ENCODE measurements at regions not wholly inside any gene's neighbourhood (a gene's known extent, or its start where the extent isn't known, plus 50 kb on each side); places are given as distances from the start of the nearest gene placed in this dataset.
"Not testable (repeated sequence)": the region's sequence is repeated elsewhere in the genome, so short reads cannot be mapped to it uniquely, and the experiment has no call there.

DNA sequence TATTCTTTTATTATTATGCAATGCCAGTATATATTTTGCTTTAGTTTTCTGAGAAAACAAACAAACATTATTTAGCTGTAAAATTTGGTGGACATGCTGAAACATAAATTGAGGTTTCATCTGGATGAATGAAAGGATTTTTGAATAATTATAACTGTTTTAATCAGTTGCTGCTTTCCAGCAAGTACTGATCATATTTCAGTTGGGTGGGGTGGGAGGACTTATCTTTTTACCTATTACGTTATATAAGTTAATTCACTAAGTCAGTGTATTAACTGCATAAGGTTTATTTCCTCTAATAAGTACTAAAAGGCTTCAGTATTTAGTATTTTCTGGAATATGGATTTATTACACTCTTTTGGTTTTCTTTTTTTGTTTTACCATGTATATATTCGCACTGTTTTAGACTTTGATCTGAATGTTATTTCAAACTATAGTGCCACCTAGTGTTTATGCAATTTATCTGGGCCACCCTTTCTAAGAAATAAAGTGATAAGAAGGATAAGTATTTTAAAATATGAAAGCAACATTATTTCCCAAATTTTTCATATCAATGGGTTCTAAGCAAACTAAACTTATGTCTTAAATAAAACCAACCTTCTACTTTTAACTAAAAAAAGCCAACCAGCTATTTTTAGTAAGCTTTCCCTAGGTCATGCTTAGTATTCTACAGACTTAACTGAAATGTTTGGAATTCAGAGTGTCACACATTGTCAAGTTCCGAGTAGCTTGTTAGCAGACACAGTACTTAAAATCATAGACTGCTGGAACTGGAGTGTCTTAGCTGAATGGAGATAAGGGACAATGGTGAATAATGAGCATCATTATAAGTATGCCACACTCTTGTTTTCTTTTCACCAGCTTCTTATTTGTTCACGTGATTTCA is 105.4 kb upstream of the MCHR2 start:
- DNase-seq: no peak

DNA sequence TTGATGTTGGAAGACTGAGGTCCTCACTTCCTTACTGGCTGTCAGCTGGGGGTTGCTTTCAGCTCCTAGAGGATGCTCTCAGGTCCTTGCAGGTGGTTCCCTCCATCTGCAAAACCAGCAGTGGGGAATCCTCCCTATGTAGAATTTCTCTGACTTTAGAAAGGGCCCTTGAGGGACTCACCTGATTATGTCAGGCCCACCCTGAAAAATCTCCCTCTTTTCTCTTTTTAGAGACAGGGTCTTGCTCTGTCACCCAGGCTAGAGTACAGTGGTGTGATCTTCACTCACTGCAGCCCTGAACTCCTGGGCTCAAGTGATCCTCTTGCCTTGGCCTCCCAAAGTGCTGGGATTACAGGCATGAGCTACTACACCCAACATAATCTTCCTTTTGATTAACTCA is 102.9 kb upstream of the MCHR2 start:
- no peak for DNase-seq

DNA sequence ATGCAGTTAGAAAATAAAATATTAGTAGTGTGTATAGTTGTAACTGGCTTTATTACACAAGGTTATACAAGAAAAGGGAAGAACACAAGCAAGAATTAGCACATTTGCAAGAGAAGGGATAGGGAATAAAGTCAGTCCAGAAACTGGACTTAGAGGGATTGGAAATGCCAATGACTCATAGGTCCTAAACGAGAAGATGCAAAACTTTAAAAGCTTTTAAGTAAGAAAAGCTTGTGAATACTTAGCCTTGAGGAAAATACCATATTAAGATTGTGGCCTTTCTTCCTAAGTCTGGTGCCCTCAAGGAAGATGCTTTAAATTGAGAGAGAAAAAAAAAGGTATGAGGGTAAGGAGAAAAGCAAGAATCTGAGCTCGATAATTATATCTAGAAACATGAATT is 102.3 kb upstream of the MCHR2 start:
- no peak for DNase-seq

DNA sequence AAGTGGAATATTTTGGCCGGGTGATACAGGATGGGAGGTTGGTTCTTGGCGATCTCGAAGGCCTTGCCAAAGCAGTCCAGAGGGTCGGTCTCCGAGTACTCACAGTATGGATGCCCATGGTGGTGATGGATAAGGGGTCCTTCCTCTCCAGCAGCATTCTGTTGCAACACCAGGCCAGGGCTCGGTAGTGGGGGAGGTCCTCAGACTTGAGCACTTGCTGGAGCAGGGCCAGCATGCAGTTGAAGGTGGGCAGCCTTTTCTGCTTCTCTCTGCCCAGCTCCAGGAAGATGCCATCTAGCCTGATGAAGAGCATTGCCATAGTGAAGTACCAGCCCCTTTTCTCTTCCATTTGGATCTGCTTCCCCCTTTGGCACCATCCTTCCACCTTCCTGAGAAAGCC is 99.4 kb upstream of the MCHR2 start:
- DNase-seq: no peak

DNA sequence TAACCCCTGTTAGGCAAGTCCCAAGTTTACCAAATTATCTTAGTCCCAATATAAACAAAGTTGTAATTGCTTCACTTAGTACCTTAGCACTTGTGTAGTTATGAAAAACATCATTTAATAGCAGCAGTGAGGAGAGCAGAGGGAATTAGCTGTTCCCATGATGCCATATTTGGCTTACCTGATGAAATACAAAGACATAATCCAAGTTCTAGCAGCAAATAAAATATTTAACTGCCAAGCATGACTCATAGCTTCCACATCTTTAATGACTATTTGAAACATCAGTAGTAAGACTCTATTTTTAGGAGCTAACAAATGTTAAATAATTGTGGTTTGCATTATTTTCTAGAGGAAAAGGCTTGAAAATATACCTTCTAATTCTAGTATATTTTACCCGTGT is 94.0 kb upstream of the MCHR2 start:
- no peak for DNase-seq

DNA sequence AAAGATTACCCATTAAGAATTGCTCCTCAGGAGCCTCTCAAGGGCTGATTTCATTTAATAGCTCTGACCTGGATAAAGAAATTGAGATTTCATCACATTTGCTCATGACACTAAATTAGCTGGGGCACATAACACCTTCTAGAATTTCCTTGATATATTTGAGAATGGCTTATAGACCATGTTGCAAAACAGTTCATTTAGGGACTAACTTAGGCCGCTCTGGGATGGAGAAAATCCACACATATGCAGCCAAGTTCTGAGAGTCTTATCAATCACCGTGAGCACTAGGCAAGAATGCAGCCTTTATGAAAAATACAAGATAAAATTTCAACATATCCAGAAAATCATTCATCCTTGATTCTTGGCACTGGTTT is 91.0 kb upstream of the MCHR2 start:
- DNase-seq: no peak

DNA sequence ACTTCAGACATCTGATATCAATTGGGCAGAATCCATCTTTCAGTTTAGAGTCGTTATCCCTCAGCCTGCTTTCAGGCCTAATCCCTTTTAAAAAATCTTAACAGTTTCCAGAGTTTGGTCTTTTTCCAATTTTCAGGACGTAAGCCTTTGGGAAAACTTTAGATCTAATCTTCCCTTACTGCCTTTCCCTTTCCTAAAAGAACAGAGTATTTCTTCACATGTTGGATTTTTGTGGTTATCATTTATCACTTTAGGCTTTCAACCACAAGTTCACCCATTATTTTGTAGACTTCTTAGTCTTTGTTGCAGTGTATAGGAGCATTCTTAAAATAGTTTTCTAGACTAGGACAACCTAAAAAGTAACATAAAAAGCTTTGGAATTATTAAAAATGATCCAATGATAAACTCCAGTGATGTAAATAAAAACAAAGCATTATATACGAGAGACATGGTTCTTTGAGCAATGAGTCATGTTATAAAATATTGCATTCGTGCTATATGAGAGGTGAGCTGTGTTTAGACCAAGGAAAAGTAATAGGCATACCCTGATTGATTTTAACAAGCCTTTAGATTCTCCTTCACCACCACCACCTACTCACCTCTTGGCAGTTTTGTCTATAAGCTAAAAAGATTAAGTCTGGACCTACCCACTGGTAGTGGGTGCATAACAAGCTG is 90.4 kb upstream of the MCHR2 start:
- DNase-seq: no peak

DNA sequence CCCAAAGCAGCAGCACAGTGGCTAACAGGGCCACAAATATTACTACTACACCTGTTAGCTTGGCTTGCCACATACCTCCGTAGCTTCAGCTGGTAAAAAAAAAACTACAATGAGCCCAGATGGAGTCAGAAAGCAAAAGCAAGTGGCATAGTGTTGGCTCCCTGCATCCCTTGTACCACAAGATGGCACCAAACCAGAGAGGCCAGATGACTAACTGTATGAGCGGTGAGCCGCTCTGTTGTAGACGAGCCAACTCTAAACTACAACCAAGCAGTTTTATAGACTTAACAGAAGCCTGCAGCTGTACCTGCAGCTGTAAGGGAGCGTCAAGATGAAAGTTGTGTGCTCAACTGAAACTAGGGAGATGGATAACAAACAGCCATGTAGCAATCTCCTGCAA is 84.5 kb upstream of the MCHR2 start:
- DNase-seq: no peak

DNA sequence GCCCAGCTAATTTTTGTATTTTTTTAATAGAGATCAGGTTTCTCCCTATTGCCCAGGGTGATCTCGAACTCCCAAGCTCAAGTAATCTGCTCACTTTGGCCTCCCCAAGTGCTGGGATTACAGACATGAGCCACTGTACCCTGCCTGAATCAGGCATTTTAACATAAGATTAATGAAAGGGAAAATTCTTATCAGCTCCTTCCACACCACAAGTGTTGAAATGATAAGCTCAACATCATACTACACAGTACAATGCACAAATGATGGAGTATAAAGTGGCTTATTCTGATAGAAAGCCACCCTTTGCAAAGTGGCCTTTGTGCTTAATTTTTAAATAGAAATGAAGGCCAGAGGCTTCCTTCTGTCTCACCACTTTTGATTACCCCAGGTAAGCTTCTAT is 71.3 kb upstream of the MCHR2 start:
- DNase-seq: no peak

DNA sequence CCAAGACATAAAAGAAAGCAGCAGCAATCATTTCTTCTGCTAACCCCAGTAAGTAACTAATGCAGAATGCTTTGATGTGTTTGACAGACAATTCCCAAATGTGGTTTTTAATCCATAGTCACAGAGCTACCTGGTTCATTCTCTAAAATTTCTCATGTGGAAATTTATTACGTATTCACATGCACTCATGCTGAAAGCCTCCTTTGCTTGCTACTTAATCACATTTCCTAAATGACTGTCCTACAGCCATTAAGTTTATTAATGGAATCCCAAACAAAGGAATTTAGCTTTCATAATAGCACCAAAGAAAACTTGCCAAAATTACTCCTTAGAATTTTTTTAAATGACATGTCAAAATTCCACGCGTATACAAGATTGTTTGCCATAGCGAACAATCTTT is 68.6 kb upstream of the MCHR2 start:
- DNase-seq: no peak

DNA sequence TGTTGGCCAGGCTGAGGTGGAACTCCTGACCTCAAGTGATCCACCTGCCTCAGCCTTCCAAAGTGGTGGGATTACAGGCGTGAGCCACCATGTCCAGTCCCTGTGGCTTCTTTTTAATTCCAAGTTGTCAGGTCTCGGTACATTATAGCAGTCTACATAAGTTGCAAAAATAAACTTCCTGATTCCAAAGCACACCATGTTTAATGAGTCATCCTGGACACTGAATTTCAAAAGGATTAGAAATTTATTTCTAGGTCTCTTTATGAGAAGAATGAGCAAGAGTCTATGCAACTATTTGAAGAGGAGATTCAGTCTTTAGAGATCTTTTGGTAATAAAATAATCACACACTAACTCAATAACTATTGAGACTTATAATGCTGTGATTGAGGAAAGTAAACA is 63.9 kb upstream of the MCHR2 start:
- no peak for DNase-seq

DNA sequence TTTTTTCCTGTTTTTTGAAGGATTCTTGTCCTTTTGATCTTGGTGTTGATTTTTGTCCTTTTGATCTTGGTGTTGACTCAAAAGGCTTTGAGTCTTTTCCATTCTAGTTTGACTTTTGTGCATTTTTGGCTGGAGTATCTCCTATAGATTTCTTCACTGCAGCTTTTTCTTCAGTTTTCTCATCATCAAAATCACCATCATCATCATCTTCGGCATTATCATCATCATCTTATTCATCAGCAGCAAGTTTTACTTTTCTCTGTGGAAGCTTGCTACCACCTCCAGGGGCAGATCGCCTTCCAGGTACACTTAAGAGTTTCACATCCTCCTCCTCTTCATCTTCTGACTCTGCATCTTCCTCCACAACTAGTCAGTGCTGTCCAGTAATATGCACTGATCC is 56.5 kb upstream of the MCHR2 start:
- no peak for DNase-seq

DNA sequence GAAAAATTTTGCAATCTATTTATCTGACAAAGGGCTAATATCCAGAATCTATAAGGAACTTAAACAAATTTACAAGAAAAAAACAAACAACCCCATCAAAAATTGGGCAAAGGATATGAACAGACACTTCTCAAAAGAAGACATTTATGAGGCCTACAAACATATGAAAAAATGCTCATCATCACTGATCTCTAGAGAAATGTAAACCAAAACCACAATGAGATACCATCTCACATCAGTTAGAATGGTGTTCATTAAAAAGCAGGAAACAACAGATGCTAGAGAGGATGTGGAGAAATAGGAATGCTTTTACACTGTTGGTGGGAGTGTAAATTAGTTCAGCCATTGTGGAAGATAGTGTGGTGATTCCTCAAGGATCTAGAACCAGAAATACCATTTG is 49.9 kb upstream of the MCHR2 start:
- not testable (repeated sequence) for DNase-seq
